Omental fat pad (tissue), 3 donors: ENCODE measurements at regions not wholly inside any gene's neighbourhood (a gene's known extent, or its start where the extent isn't known, plus 50 kb on each side); places are given as distances from the start of the nearest gene placed in this dataset.

ENCODE experiments used
- ATAC-seq: fragments of 150-250 bp; one replicate; pipeline ENCODE4 v1.9.1; 2016; ENCODE audit warnings: mild to moderate bottlenecking, moderate library complexity; ENCODE audit not compliant: low FRiP score
- DNase-seq: peaks from one replicate; pipeline ENCODE4 v3.0.0-alpha.2; 2019; ENCODE audit warnings: low spot score
- TF ChIP-seq, protein P1 (sequence below), 3 donors: fragments of 450-650 bp; IDR thresholded peaks; one replicate each; pipeline ENCODE4 v1.5.1; 2016 to 2017; ENCODE audit warnings: antibody characterized with exemption in 3 of 3, mild to moderate bottlenecking in 3 of 3, moderate library complexity in 2 of 3

DNA sequence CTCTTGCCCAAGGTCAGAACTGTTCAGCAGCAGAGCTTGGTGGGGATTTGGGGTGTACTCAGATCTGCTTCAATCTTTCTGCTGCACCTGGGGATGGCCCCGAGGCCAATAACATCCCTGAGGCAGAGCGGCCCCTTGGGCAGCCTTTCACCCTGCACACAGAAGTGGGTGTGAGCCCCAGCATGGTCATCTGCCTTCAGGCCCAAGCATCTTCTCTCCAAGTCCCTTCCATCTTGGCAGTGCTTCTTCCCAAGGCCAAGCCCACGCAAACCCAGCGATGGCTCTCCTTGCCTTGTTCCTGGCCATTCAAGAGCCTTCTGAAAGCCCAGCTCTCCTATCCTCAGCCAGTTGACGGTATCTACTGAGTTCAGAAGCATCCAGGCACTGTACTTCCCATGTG lies 172.9 kb downstream of the INHBB start:
- TF ChIP-seq, protein P1, sequence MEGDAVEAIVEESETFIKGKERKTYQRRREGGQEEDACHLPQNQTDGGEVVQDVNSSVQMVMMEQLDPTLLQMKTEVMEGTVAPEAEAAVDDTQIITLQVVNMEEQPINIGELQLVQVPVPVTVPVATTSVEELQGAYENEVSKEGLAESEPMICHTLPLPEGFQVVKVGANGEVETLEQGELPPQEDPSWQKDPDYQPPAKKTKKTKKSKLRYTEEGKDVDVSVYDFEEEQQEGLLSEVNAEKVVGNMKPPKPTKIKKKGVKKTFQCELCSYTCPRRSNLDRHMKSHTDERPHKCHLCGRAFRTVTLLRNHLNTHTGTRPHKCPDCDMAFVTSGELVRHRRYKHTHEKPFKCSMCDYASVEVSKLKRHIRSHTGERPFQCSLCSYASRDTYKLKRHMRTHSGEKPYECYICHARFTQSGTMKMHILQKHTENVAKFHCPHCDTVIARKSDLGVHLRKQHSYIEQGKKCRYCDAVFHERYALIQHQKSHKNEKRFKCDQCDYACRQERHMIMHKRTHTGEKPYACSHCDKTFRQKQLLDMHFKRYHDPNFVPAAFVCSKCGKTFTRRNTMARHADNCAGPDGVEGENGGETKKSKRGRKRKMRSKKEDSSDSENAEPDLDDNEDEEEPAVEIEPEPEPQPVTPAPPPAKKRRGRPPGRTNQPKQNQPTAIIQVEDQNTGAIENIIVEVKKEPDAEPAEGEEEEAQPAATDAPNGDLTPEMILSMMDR (IDR thresholded peaks at IDR 0.05), result no peak
- no peak for ATAC-seq
- DNase-seq, result no peak

DNA sequence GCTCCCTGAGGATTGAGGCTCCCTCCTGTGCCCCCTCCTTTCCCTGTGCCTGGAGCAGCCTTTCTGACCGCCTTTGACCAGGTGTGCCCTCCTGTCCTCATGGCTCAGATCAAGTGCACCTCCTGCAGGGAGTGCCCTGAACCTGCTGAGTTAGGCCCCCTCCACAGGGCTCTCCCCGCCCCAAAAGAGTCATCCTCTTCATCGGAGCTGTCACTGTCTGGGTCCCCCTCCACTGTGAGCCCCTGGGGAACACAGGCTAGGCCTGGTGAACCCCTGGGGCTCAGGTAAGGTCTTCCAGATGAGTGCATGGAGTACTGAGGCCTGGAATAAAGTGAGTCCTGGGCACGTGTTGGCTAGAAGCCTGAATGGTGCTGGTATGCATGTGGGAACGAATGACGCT lies 173.5 kb downstream of the INHBB start:
- no peak for DNase-seq
- TF ChIP-seq, protein P1 (IDR thresholded peaks at IDR 0.05), result no peak
- no peak for ATAC-seq

DNA sequence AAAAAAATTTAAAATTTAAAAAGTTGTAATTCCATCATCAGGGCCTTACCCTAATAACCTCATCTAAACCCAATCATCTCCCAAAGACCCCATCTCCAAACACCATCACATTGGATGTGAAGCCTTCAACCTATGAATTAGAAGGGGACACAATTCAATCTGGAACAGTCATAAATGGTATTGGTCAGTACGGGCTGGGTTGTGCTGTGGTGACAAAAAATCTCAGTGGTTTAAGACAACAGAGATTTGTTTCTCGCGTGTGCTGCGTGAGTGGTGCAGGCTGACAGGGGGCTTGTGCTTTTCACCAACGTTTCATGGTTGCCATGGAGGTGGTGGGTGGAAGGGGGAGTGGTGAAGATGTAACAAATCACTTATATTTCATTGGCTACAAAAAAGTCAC lies 174.5 kb downstream of the INHBB start:
- TF ChIP-seq, protein P1 (IDR thresholded peaks at IDR 0.05), result no peak
- ATAC-seq (no peak), DNase-seq (no peak)

DNA sequence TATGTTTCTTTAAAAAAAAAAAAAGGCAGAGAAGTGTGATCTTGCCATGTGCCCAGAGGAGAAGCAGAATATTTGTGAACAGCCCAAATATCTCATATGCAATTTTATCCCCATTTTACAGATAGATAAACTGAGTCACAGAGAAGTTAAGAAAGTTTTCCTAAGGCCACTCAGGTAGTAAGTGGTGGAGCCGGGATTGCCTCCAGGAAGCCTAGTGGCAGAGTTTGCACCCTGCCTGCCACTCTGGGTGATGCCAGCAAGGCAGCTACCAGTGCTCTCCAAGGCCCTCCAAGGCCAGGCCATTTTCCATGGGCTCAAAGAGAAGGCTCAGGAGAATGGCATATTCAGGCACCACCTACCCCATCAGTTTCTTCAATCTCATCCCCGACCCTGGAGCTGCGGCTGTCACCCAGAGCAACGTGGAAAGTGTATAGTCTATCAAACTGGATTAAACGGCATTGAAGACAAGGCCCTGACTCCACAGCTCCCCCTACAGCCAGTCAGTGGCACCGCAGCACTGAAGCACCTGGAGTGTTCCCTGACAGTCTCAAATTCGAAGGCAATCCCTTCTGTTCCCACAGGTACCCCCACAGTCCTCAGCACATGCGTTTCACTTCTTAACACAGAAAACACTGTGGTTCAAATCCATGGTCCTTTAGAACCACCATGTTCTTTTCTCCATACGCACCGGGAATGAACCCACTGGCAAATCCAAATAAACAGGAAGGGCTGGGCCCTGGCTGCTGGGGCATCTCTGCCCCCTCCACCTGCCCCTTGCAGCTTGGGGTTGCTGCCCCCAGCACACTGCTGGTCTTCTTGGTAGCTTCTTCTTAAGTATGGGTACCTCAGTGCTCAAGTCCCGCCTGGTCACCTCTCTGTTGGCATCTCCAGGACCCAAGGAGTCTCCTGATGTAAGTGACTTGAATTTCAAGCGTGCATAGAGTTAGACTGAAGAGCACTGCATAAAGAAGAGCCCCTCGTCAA lies 175.3 kb downstream of the INHBB start:
- TF ChIP-seq, protein P1 (IDR thresholded peaks at IDR 0.05), result peak in 1 of 3 donors; percentile 32
- ATAC-seq (no peak), DNase-seq (no peak)

DNA sequence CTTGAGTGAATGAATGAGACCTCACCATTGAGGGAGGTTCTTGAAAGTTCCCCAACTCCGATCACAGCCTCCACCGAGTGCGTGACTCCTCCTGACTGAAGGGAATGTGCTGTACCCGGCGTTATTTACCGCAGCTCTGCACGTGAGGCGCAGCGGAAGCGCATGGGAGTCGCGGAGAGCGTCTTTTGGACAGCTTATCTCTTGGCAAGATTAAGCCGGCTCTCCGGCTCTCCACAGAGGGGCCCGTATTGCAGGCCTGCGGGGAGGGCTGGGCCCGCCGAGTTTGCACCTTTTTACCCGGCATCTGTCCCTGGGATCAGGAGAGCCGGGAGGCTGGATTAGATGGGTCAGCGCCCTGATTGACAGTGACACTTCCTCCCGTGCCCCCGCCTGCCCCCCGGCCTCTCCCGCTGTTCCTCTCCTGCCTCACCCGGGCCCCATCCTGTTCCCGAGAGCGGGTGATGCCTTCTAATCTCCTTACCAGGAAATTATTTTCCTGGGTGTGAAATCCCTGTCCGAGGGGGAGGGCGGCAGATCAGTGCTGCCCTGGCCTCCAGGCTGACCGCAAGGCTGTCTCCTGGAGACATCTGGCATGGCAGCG lies 176.3 kb downstream of the INHBB start:
- TF ChIP-seq, protein P1 (IDR thresholded peaks at IDR 0.05), result no peak
- DNase-seq, result no peak
- ATAC-seq, result peak; percentile 11

DNA sequence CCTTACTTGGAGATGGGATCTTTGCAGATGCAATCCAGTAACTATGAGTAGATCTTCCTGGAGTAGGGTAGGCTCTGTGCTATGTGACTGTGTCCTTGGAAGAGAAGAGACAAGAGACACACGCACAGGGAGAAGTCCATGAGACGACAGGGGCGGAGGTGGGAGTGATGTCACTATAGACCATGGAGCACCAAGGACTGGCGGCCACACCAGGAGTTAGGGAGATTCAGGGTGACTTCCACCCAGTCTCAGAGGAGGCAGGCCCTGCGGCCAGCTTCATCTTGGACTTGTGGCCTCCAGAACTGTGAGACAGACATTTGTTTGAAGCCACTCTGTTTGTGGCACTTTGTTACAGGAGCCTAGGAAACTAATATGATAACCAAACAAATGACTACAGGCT lies 177.8 kb downstream of the INHBB start:
- ATAC-seq (no peak), DNase-seq (no peak)
- TF ChIP-seq, protein P1 (IDR thresholded peaks at IDR 0.05), result no peak
